Body of pancreas (tissue), 4 donors: ENCODE measurements at regions not wholly inside any gene's neighbourhood (a gene's known extent, or its start where the extent isn't known, plus 50 kb on each side); places are given as distances from the start of the nearest gene placed in this dataset.

ENCODE experiments used
- CTCF ChIP-seq, 7 experiments: fragments of 450-650 bp in 4 of 7; fragments of 200-600 bp in 3 of 7; sonication (generic) in 3 of 7; IDR thresholded peaks; one replicate each; pipeline ENCODE4 v1.5.1; 2016 to 2019; ENCODE audit warnings: antibody characterized with exemption in 7 of 7
- POLR2A ChIP-seq, 3 donors: fragments of 450-650 bp; IDR thresholded peaks; one replicate each; pipeline ENCODE4 v1.6.1; 2016; ENCODE audit warnings: antibody characterized with exemption in 3 of 3, mild to moderate bottlenecking in 2 of 3

- TF ChIP-seq POLR2A (IDR thresholded peaks at IDR 0.05) = no peak
- no peak for TF ChIP-seq CTCF (IDR thresholded peaks at IDR 0.05)
These were observed 2085.0 kb downstream of the NCAM2 start for GRCh38 chr21:23083242-23083641.
